ENCODE measurements at regions not wholly inside any gene's neighbourhood (a gene's known extent, or its start where the extent isn't known, plus 50 kb on each side); places are given as distances from the start of the nearest gene placed in this dataset.

- no peaks in the 10 kb centered on the region for H3K27me3 Mint-ChIP-seq (ENCODE audit: low read depth)
- no peak for DNase-seq (ENCODE audit: low spot score)
These were observed 108.6 kb upstream of the TMEM161B start for GRCh38 chr5:88377240-88377639.

GRCh38 chr5:88376728-88377127, 108.1 kb upstream of the TMEM161B start:
- no peak overlapping the region for H3K27ac Mint-ChIP-seq
- TF ChIP-seq ZNF138 (CRISPR knock-in tag; conservative IDR thresholded peaks at IDR 0.05) (no peak), CBFB (CRISPR knock-in tag; IDR thresholded peaks at IDR 0.05; ENCODE audit: low read depth) (no peak), HMGXB4 (CRISPR knock-in tag; IDR thresholded peaks at IDR 0.05) (no peak), FOXP1 (CRISPR knock-in tag; IDR thresholded peaks at IDR 0.05; ENCODE audit: borderline replicate concordance) (no peak)
- H3K36me3 Mint-ChIP-seq = peaks cover 4% of the 10 kb centered on the region; the same call in 1 of the 2 replicates
- DNase-seq (ENCODE audit: low spot score) = no peak
- H3K9me3 Mint-ChIP-seq = peaks cover 11% of the 10 kb centered on the region
- H3K4me3 Mint-ChIP-seq = no peak overlapping the region
- ATAC-seq = no peak
- ChIA-PET CTCF (no interaction called here), POLR2A (no interaction called here)
- no peaks in the 10 kb centered on the region for H3K27me3 Mint-ChIP-seq (ENCODE audit: low read depth)
- no peaks in the 10 kb centered on the region for H3K4me1 Mint-ChIP-seq

More at GRCh38 chr5:88377240-88377639, 108.6 kb upstream of the TMEM161B start:
- Mint-ChIP-seq H3K4me1 (no peaks in the 10 kb centered on the region), H3K4me3 (no peak overlapping the region), H3K9me3 (peaks cover 16% of the 10 kb centered on the region), H3K36me3 (peaks cover 4% of the 10 kb centered on the region; the same call in 1 of the 2 replicates), H3K27ac (no peak overlapping the region)
- TF ChIP-seq PRRX2 (CRISPR knock-in tag; IDR thresholded peaks at IDR 0.05) (no peak), ZNF281 (CRISPR knock-in tag; IDR thresholded peaks at IDR 0.05) (no peak), ZNF532 (CRISPR knock-in tag; IDR thresholded peaks at IDR 0.05; ENCODE audit: borderline replicate concordance) (no peak)
- POLR2A ChIA-PET = no interaction called here
- CTCF ChIA-PET = no interaction called here
- no peak for ATAC-seq

- no peak overlapping the region for H3K27ac Mint-ChIP-seq
- peaks cover 4% of the 10 kb centered on the region; the same call in 1 of the 2 replicates for H3K4me1 Mint-ChIP-seq
- TF ChIP-seq NR1H2 (CRISPR knock-in tag; IDR thresholded peaks at IDR 0.05) = no peak
- TF ChIP-seq GTF2I (CRISPR knock-in tag; conservative IDR thresholded peaks at IDR 0.05) = no peak
- TF ChIP-seq ZNF232 (CRISPR knock-in tag; IDR thresholded peaks at IDR 0.05) = no peak
- no peak for TF ChIP-seq GRHL2 (CRISPR knock-in tag; IDR thresholded peaks at IDR 0.05; ENCODE audit: insufficient replicate concordance, severe bottlenecking)
- TF ChIP-seq ZBTB43 (CRISPR knock-in tag; IDR thresholded peaks at IDR 0.05) = no peak
- no peak for TF ChIP-seq FOXK1 (CRISPR knock-in tag; IDR thresholded peaks at IDR 0.05)
- TF ChIP-seq JUN (CRISPR knock-in tag; IDR thresholded peaks at IDR 0.05) = no peak
- no peak for TF ChIP-seq ELF4 (CRISPR knock-in tag; IDR thresholded peaks at IDR 0.05; ENCODE audit: low read depth)
- TF ChIP-seq USF1 (CRISPR knock-in tag; IDR thresholded peaks at IDR 0.05) = no peak
- no peak for TF ChIP-seq ESRRA (CRISPR knock-in tag; IDR thresholded peaks at IDR 0.05; ENCODE audit: borderline replicate concordance)
- TF ChIP-seq NR2C2 (CRISPR knock-in tag; IDR thresholded peaks at IDR 0.05) = no peak
- no peak for TF ChIP-seq IRF1 (CRISPR knock-in tag; IDR thresholded peaks at IDR 0.05)
- TF ChIP-seq NFATC4 (CRISPR knock-in tag; IDR thresholded peaks at IDR 0.05) = no peak
- ChIA-PET CTCF (no interaction called here), POLR2A (no interaction called here)
- DNase-seq (ENCODE audit: low spot score) (no peak), ATAC-seq (no peak)
- H3K36me3 Mint-ChIP-seq = peaks cover 4% of the 10 kb centered on the region; the same call in 1 of the 2 replicates
- no peak overlapping the region for H3K4me3 Mint-ChIP-seq
- H3K9me3 Mint-ChIP-seq = peaks cover 10% of the 10 kb centered on the region
- no peaks in the 10 kb centered on the region for H3K27me3 Mint-ChIP-seq (ENCODE audit: low read depth)
These were observed 105.7 kb upstream of the TMEM161B start for GRCh38 chr5:88374391-88374790.
